ENCODE measurements at regions not wholly inside any gene's neighbourhood (a gene's known extent, or its start where the extent isn't known, plus 50 kb on each side); places are given as distances from the start of the nearest gene placed in this dataset.
"Not testable (repeated sequence)": the region's sequence is repeated elsewhere in the genome, so short reads cannot be mapped to it uniquely, and the experiment has no call there.

GRCh38 chr2:128660836-128661235 lies 342.2 kb upstream of the HS6ST1 start:
- DNase-seq (ENCODE audit: low read depth): no peak

- no peak for DNase-seq (ENCODE audit: low read depth)
These were observed 342.6 kb upstream of the HS6ST1 start for GRCh38 chr2:128661311-128661710.

- no peak for DNase-seq (ENCODE audit: low read depth)
These were observed 343.4 kb upstream of the HS6ST1 start for GRCh38 chr2:128662051-128662471.

- DNase-seq (ENCODE audit: low read depth): no peak
These were observed 344.8 kb upstream of the HS6ST1 start for GRCh38 chr2:128663371-128664050.

GRCh38 chr2:128664499-128664971 lies 345.9 kb upstream of the HS6ST1 start:
- DNase-seq (ENCODE audit: low read depth): no peak

GRCh38 chr2:128665113-128665512 lies 346.4 kb upstream of the HS6ST1 start:
- DNase-seq (ENCODE audit: low read depth): no peak

- no peak for DNase-seq (ENCODE audit: low read depth)
These were observed 347.9 kb upstream of the HS6ST1 start for GRCh38 chr2:128666596-128666995.

- no peak for DNase-seq (ENCODE audit: low read depth)
These were observed 348.7 kb upstream of the HS6ST1 start for GRCh38 chr2:128667391-128667790.

GRCh38 chr2:128668946-128669345 lies 350.3 kb upstream of the HS6ST1 start:
- no peak for DNase-seq (ENCODE audit: low read depth)

GRCh38 chr2:128670066-128670465 lies 351.4 kb upstream of the HS6ST1 start:
- no peak for DNase-seq (ENCODE audit: low read depth)

GRCh38 chr2:128671981-128672757 lies 353.5 kb upstream of the HS6ST1 start:
- DNase-seq (ENCODE audit: low read depth): not testable (repeated sequence)

- DNase-seq (ENCODE audit: low read depth): not testable (repeated sequence)
These were observed 361.0 kb upstream of the HS6ST1 start for GRCh38 chr2:128679680-128680079.

GRCh38 chr2:128681507-128681906 lies 362.8 kb upstream of the HS6ST1 start:
- DNase-seq (ENCODE audit: low read depth): no peak

- no peak for DNase-seq (ENCODE audit: low read depth)
These were observed 363.6 kb upstream of the HS6ST1 start for GRCh38 chr2:128682266-128682665.

- no peak for DNase-seq (ENCODE audit: low read depth)
These were observed 364.1 kb upstream of the HS6ST1 start for GRCh38 chr2:128682729-128683284.

GRCh38 chr2:128684523-128684922 lies 365.9 kb upstream of the HS6ST1 start:
- no peak for DNase-seq (ENCODE audit: low read depth)

- DNase-seq (ENCODE audit: low read depth): no peak
These were observed 367.3 kb upstream of the HS6ST1 start for GRCh38 chr2:128685841-128686496.

GRCh38 chr2:128686497-128686859 lies 367.8 kb upstream of the HS6ST1 start:
- no peak for DNase-seq (ENCODE audit: low read depth)

- DNase-seq (ENCODE audit: low read depth): no peak
These were observed 368.4 kb upstream of the HS6ST1 start for GRCh38 chr2:128686881-128687555.

GRCh38 chr2:128687565-128687964 lies 368.9 kb upstream of the HS6ST1 start:
- DNase-seq (ENCODE audit: low read depth): no peak

GRCh38 chr2:128689971-128690370 lies 371.3 kb upstream of the HS6ST1 start:
- no peak for DNase-seq (ENCODE audit: low read depth)

GRCh38 chr2:128690431-128690830 lies 371.8 kb upstream of the HS6ST1 start:
- no peak for DNase-seq (ENCODE audit: low read depth)

Data from GM04504 (cell line).